Activated CD8-positive, alpha-beta T cell treated with anti-CD3 and anti-CD28 coated beads for 36 hours (primary cell): ENCODE measurements at regions not wholly inside any gene's neighbourhood (a gene's known extent, or its start where the extent isn't known, plus 50 kb on each side); places are given as distances from the start of the nearest gene placed in this dataset.
"Not testable (repeated sequence)": the region's sequence is repeated elsewhere in the genome, so short reads cannot be mapped to it uniquely, and the experiment has no call there.

Experiments
- ATAC-seq: fragments of 200-7000 bp; cut with Tn5 transposase; one replicate; pipeline ENCODE4 v1.10.0; 2021; ENCODE audit warnings: mild to moderate bottlenecking, moderate library complexity
- CTCF ChIA-PET: fragments of 350-600 bp; sonication (Branson Sonifier 250); formaldehyde crosslinking; loops from one replicate; lab custom pipeline; 2021; ENCODE audit warnings: antibody characterized with exemption; lab: Charles Lee
- POLR2A ChIA-PET: fragments of 350-600 bp; sonication (Branson Sonifier 250); formaldehyde crosslinking; loops from one replicate; lab custom pipeline; 2021; ENCODE audit warnings: antibody characterized with exemption; lab: Charles Lee
- DNase-seq: peaks from one replicate; pipeline ENCODE4 v3.0.0-alpha.2; 2020
- H3K27ac Mint-ChIP-seq: one replicate; pipeline ENCODE4 v1.8.0; 2021; ENCODE audit warnings: mild to moderate bottlenecking, mixed read lengths
- H3K27me3 Mint-ChIP-seq: one replicate; pipeline ENCODE4 v1.8.0; 2021; ENCODE audit warnings: mixed read lengths
- H3K36me3 Mint-ChIP-seq: one replicate; pipeline ENCODE4 v1.8.0; 2021; ENCODE audit warnings: low read depth, mixed read lengths
- H3K4me1 Mint-ChIP-seq: one replicate; pipeline ENCODE4 v1.8.0; 2021; ENCODE audit warnings: low read depth, mixed read lengths
- H3K4me3 Mint-ChIP-seq: one replicate; pipeline ENCODE4 v1.8.0; 2021; ENCODE audit warnings: mild to moderate bottlenecking, moderate library complexity, mixed read lengths
- H3K9me3 Mint-ChIP-seq: one replicate; pipeline ENCODE4 v1.8.0; 2021; ENCODE audit warnings: mixed read lengths
- intact Hi-C: fragments of 100-400 bp; cut with micrococcal nuclease; formaldehyde crosslinking; loops from one replicate; pipeline ENCODE4 v1.10.0; 2022
- TF ChIP-seq, protein P1 (sequence below): fragments of 200-600 bp; IDR thresholded peaks from one replicate; pipeline ENCODE4 v1.8.0; 2022; ENCODE audit warnings: antibody characterized with exemption, mild to moderate bottlenecking

DNA sequence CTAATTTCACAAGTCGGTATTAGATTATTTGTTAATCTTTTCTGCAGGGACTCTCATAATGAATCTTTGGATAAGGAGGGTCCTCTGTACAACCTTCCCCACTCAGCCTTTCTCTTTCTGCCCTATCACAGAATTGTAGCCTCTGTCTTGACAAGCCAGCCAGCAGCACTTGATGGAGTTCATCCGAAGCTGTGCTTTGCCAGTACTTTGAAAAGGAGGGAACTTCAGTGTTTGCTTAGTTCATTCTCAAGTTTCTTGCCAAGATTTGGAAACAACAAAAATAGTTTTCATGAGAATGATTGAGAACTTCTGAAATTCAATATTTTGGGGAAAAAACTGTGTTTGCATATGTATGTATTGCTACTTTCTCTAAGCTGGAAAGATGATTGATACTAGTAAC, 69.3 kb upstream of the HMGB1 start:
- DNase-seq: no peak
- no peak overlapping the region for H3K4me3 Mint-ChIP-seq
- H3K36me3 Mint-ChIP-seq: no peaks in the 10 kb centered on the region
- no peaks in the 10 kb centered on the region for H3K27me3 Mint-ChIP-seq
- CTCF ChIA-PET: interaction anchor here (1.5 kb wide), 1 partner anchor 15 kb away, joined by 4 read pairs; no protein-coding TSS in a partner anchor
- POLR2A ChIA-PET: interaction anchor here (0.7 kb wide), 1 partner anchor 20 kb away, joined by 3 read pairs; no protein-coding TSS in a partner anchor
- H3K27ac Mint-ChIP-seq: no peak overlapping the region
- intact Hi-C loops: no loop called here
- no peak for ATAC-seq
- TF ChIP-seq, protein P1, sequence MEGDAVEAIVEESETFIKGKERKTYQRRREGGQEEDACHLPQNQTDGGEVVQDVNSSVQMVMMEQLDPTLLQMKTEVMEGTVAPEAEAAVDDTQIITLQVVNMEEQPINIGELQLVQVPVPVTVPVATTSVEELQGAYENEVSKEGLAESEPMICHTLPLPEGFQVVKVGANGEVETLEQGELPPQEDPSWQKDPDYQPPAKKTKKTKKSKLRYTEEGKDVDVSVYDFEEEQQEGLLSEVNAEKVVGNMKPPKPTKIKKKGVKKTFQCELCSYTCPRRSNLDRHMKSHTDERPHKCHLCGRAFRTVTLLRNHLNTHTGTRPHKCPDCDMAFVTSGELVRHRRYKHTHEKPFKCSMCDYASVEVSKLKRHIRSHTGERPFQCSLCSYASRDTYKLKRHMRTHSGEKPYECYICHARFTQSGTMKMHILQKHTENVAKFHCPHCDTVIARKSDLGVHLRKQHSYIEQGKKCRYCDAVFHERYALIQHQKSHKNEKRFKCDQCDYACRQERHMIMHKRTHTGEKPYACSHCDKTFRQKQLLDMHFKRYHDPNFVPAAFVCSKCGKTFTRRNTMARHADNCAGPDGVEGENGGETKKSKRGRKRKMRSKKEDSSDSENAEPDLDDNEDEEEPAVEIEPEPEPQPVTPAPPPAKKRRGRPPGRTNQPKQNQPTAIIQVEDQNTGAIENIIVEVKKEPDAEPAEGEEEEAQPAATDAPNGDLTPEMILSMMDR: no peak
- H3K4me1 Mint-ChIP-seq: no peaks in the 10 kb centered on the region
- no peaks in the 10 kb centered on the region for H3K9me3 Mint-ChIP-seq

DNA sequence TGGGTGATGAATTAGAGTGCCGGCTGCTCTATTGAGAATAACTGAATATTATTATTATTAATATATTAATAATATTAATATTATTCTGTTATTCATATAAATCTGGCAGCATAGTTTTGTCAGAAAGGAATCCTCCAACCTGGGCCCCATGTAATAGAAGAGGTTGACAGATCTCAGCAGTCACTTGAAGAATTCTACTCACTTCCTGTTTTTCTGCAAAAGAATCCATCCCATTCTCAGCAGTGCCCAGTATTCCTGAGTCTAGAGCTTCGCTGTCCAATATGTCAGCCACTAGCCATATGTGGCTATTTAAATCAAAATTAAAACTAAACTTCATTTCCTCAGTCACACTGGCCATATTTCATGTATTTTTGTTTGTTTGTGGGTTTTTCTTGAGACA, 72.4 kb upstream of the USPL1 start:
- DNase-seq: no peak
- Mint-ChIP-seq H3K4me1 (peaks cover 2% of the 10 kb centered on the region), H3K36me3 (no peaks in the 10 kb centered on the region), H3K9me3 (no peaks in the 10 kb centered on the region), H3K27me3 (no peaks in the 10 kb centered on the region), H3K4me3 (no peak overlapping the region), H3K27ac (no peak overlapping the region)
- TF ChIP-seq, protein P1: no peak
- intact Hi-C loops: no loop called here
- CTCF ChIA-PET: no interaction called here
- no peak for ATAC-seq
- POLR2A ChIA-PET: no interaction called here

DNA sequence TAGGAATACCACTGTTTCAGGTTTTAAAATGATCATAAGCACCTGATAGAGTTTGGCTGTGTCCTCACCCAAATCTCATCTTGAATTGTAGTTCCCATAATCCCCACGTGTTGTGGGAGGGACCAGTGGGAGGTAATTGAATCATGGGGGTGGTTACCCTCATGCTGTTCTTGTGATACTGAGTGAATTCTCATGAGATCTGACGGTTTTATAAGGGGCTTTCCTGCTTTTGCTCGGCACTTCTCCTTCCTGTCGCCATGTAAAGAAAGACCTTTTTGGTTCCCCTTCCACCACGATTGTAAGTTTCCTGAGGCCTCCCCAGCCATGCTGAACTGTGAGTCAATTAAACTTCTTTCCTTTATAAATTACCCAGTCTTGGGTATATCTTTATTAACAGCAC, 69.7 kb upstream of the USPL1 start:
- H3K27me3 Mint-ChIP-seq, ATAC-seq, CTCF ChIA-PET, H3K9me3 Mint-ChIP-seq, H3K4me3 Mint-ChIP-seq, POLR2A ChIA-PET, intact Hi-C loops, H3K27ac Mint-ChIP-seq, H3K36me3 Mint-ChIP-seq, H3K4me1 Mint-ChIP-seq: not testable (repeated sequence)
- peak; percentile 19 for DNase-seq

DNA sequence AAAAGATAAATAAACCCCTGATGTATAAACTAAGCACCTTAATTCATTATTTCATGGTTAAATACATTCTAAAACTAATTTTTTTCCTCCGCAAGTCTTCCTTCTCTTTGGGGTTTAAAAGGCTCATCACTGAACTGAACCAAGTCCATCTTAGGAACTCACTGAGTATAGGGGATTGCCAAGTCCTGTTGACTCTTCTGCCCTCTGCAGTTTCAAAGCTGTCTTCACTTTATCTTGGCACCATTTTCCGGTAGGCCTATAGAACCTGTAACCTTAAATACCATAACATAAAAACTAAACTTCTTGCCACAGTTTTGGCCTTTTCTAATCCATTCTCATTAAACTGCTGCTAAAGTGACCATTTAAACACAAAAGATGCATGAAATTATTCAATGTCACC, 66.5 kb upstream of the USPL1 start:
- H3K27ac Mint-ChIP-seq: no peak overlapping the region
- ATAC-seq (peak; percentile 83), DNase-seq (no peak)
- POLR2A ChIA-PET: no interaction called here
- CTCF ChIA-PET: interaction anchor here (2.2 kb wide), 1 partner anchor 419 kb away, joined by 8 read pairs; no protein-coding TSS in a partner anchor
- no peak overlapping the region for H3K4me3 Mint-ChIP-seq
- no peaks in the 10 kb centered on the region for H3K9me3 Mint-ChIP-seq
- intact Hi-C loops: no loop called here
- peaks cover 2% of the 10 kb centered on the region for H3K4me1 Mint-ChIP-seq
- no peaks in the 10 kb centered on the region for H3K27me3 Mint-ChIP-seq
- TF ChIP-seq, protein P1: peak; percentile 39
- no peaks in the 10 kb centered on the region for H3K36me3 Mint-ChIP-seq

DNA sequence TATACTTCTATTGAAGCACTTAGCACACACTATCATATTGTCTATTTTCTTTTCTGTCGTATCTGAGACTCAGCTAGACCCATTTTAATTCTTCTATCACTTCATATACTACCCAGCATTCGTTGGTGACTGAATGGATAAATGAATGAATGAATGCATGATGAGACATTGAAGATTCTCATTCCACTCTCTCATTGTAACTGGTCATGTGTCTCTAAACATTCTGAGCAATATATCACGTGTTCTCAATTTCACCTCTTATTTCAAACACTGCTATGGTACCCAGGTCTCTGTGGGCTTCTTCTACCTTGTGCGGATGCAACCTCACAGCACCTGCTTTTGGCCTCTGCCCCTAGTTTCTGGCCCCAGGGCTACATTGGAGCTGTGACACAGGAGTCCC, 65.2 kb upstream of the USPL1 start:
- ChIA-PET CTCF (no interaction called here), POLR2A (no interaction called here)
- H3K4me3 Mint-ChIP-seq: no peak overlapping the region
- H3K9me3 Mint-ChIP-seq: no peaks in the 10 kb centered on the region
- no peaks in the 10 kb centered on the region for H3K27me3 Mint-ChIP-seq
- no peak overlapping the region for H3K27ac Mint-ChIP-seq
- intact Hi-C loops: no loop called here
- TF ChIP-seq, protein P1: no peak
- H3K4me1 Mint-ChIP-seq: peaks cover 2% of the 10 kb centered on the region
- ATAC-seq (no peak), DNase-seq (no peak)
- no peaks in the 10 kb centered on the region for H3K36me3 Mint-ChIP-seq

DNA sequence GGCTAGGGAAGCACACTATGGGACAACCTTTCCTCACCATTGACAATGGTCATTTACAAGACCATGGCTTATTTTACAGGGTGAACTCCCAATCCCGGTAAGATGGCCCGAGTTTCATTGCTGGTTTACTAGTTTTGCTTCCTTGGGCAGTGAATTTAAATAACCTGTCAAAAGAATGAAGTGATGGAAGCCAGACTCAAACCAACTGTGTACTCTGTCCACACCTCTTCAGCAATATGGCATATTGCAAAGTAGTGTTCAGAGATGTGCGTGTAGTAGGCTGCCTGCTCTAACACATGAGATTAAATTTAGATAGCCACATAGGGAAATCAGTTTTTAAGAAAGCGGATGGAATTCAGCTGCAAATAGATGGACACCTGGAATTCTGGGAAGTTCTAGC, 58.4 kb upstream of the USPL1 start:
- H3K27ac Mint-ChIP-seq: no peak overlapping the region
- no peaks in the 10 kb centered on the region for H3K27me3 Mint-ChIP-seq
- DNase-seq (no peak), ATAC-seq (no peak)
- CTCF ChIA-PET: no interaction called here
- no peak overlapping the region for H3K4me3 Mint-ChIP-seq
- H3K9me3 Mint-ChIP-seq: no peaks in the 10 kb centered on the region
- H3K36me3 Mint-ChIP-seq: no peaks in the 10 kb centered on the region
- POLR2A ChIA-PET: no interaction called here
- no peaks in the 10 kb centered on the region for H3K4me1 Mint-ChIP-seq
- TF ChIP-seq, protein P1: no peak
- intact Hi-C loops: no loop called here
